ENCODE measurements at regions not wholly inside any gene's neighbourhood (a gene's known extent, or its start where the extent isn't known, plus 50 kb on each side); places are given as distances from the start of the nearest gene placed in this dataset.

DNA sequence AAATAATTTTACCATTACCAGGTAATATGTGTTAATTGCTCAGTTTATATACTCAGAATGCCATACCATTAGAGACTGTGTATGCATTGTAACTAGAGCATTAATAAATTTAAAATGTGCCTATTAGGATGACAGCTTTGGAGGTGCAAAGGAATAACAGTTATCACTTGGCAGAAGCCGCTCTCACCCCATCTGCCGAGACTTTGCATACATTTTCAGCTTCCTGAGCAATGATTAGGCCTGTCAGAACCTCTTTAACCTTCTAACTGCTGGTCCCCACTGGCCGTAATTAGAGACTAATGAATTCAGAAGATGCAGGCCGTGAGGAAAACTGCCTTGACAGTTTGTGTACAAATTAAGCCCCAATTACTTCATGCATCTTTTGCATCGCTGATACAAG lies 158.0 kb upstream of the PROX1 start:
- TF ChIP-seq, protein P1, sequence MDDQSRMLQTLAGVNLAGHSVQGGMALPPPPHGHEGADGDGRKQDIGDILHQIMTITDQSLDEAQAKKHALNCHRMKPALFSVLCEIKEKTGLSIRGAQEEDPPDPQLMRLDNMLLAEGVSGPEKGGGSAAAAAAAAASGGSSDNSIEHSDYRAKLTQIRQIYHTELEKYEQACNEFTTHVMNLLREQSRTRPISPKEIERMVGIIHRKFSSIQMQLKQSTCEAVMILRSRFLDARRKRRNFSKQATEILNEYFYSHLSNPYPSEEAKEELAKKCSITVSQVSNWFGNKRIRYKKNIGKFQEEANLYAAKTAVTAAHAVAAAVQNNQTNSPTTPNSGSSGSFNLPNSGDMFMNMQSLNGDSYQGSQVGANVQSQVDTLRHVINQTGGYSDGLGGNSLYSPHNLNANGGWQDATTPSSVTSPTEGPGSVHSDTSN (IDR thresholded peaks at IDR 0.05): no peak
- TF ChIP-seq, protein P2, sequence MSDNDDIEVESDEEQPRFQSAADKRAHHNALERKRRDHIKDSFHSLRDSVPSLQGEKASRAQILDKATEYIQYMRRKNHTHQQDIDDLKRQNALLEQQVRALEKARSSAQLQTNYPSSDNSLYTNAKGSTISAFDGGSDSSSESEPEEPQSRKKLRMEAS (IDR thresholded peaks at IDR 0.05; ENCODE audit: low read depth): no peak
- TF ChIP-seq, protein P3, sequence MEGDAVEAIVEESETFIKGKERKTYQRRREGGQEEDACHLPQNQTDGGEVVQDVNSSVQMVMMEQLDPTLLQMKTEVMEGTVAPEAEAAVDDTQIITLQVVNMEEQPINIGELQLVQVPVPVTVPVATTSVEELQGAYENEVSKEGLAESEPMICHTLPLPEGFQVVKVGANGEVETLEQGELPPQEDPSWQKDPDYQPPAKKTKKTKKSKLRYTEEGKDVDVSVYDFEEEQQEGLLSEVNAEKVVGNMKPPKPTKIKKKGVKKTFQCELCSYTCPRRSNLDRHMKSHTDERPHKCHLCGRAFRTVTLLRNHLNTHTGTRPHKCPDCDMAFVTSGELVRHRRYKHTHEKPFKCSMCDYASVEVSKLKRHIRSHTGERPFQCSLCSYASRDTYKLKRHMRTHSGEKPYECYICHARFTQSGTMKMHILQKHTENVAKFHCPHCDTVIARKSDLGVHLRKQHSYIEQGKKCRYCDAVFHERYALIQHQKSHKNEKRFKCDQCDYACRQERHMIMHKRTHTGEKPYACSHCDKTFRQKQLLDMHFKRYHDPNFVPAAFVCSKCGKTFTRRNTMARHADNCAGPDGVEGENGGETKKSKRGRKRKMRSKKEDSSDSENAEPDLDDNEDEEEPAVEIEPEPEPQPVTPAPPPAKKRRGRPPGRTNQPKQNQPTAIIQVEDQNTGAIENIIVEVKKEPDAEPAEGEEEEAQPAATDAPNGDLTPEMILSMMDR (IDR thresholded peaks at IDR 0.05): no peak
- TF ChIP-seq TCF12 (IDR thresholded peaks at IDR 0.05) (no peak), RFX5 (IDR thresholded peaks at IDR 0.05; ENCODE audit: low read length) (no peak), TEAD4 (IDR thresholded peaks at IDR 0.05; ENCODE audit: borderline replicate concordance, insufficient read depth) (no peak), EP300 (IDR thresholded peaks at IDR 0.05; ENCODE audit: borderline replicate concordance in 1 of 2, low read depth in 1 of 2, low read length in 1 of 2) (no peak), RXRA (IDR thresholded peaks at IDR 0.05; ENCODE audit: borderline replicate concordance, low read depth) (no peak), POLR2AphosphoS5 (IDR thresholded peaks at IDR 0.05; ENCODE audit: low read depth, low read length) (no peak)
- no peaks in the 10 kb centered on the region for H3K9me2 ChIP-seq
- no peak overlapping the region for H3K9ac ChIP-seq
- no peaks in the 10 kb centered on the region for H3F3A ChIP-seq (replicated peaks; ENCODE audit: insufficient read depth)
- 0 out of 2 replicates have a peak, but pooled peaks cover 5% of the 10 kb centered on the region for H3K9me3 ChIP-seq
- WGBS (ENCODE audit: low lambda C conversion rate): 36% methylated on average over 5 of the region's 5 CpGs
- H3K27ac ChIP-seq (ENCODE audit: low read depth in 2 of 2, low read length in 1 of 2): no peak overlapping the region
- no peaks in the 10 kb centered on the region for H4K20me1 ChIP-seq (ENCODE audit: insufficient read depth)
- no peaks in the 10 kb centered on the region for H3K27me3 ChIP-seq (ENCODE audit: insufficient read depth)
- no peak overlapping the region for H2AFZ ChIP-seq (ENCODE audit: low read depth)
- H3K36me3 ChIP-seq (replicated peaks in 1 of 2; ENCODE audit: control insufficient read depth in 1 of 2, insufficient read depth in 2 of 2, low read length in 1 of 2): no peaks in the 10 kb centered on the region
- no peak overlapping the region for H3K4me2 ChIP-seq
- ChIA-PET CTCF (no interaction called here), POLR2A (no interaction called here)
- no peak for DNase-seq
- H3K4me1 ChIP-seq (ENCODE audit: control insufficient read depth in 1 of 2, insufficient read depth in 2 of 2, low read depth in 1 of 2, low read length in 1 of 2): no peaks in the 10 kb centered on the region
- H3K79me2 ChIP-seq (ENCODE audit: insufficient read depth): no peaks in the 10 kb centered on the region
- H3K4me3 ChIP-seq (ENCODE audit: low read depth in 2 of 2, low read length in 1 of 2): no peak overlapping the region

DNA sequence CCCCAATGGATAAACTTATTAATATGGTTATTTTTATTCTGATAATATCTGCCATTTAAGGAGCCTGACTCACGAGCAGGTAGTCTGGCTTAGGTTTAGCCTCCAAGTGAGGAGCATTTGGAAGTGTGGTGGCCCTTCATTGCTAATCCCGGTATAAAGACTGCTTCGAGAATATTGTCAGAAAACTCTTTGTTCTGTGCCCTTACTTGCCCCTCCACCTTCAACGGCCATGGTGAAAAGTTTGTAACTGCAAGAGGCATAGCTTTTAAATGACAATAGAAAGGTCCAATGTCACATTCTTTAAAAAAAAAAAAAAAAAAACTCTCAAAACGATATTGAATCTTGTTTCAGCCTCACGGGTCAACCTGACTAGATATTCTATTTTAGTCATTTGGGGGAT lies 157.4 kb upstream of the PROX1 start:
- no peaks in the 10 kb centered on the region for H3K4me1 ChIP-seq (ENCODE audit: control insufficient read depth in 1 of 2, insufficient read depth in 2 of 2, low read depth in 1 of 2, low read length in 1 of 2)
- ChIA-PET POLR2A (no interaction called here), CTCF (no interaction called here)
- H3K79me2 ChIP-seq (ENCODE audit: insufficient read depth): no peaks in the 10 kb centered on the region
- no peak overlapping the region for H3K27ac ChIP-seq (ENCODE audit: low read depth in 2 of 2, low read length in 1 of 2)
- H3K27me3 ChIP-seq (ENCODE audit: insufficient read depth): no peaks in the 10 kb centered on the region
- 16% methylated on average over 6 of the region's 6 CpGs for WGBS (ENCODE audit: low lambda C conversion rate)
- H3K36me3 ChIP-seq (replicated peaks in 1 of 2; ENCODE audit: control insufficient read depth in 1 of 2, insufficient read depth in 2 of 2, low read length in 1 of 2): no peaks in the 10 kb centered on the region
- no peak overlapping the region for H2AFZ ChIP-seq (ENCODE audit: low read depth)
- DNase-seq: no peak
- no peaks in the 10 kb centered on the region for H4K20me1 ChIP-seq (ENCODE audit: insufficient read depth)
- H3K4me3 ChIP-seq (ENCODE audit: low read depth in 2 of 2, low read length in 1 of 2): no peak overlapping the region
- no peaks in the 10 kb centered on the region for H3F3A ChIP-seq (replicated peaks; ENCODE audit: insufficient read depth)
- H3K9me2 ChIP-seq: no peaks in the 10 kb centered on the region
- H3K9me3 ChIP-seq: 0 out of 2 replicates have a peak, but pooled peaks cover 5% of the 10 kb centered on the region
- no peak overlapping the region for H3K9ac ChIP-seq
- no peak overlapping the region for H3K4me2 ChIP-seq
- TF ChIP-seq RXRA (IDR thresholded peaks at IDR 0.05; ENCODE audit: borderline replicate concordance, low read depth) (no peak), MEF2A (IDR thresholded peaks at IDR 0.05; ENCODE audit: borderline replicate concordance, low read depth) (no peak), SMC3 (IDR thresholded peaks at IDR 0.05; ENCODE audit: low read depth, low read length) (no peak)
- TF ChIP-seq, protein P4, sequence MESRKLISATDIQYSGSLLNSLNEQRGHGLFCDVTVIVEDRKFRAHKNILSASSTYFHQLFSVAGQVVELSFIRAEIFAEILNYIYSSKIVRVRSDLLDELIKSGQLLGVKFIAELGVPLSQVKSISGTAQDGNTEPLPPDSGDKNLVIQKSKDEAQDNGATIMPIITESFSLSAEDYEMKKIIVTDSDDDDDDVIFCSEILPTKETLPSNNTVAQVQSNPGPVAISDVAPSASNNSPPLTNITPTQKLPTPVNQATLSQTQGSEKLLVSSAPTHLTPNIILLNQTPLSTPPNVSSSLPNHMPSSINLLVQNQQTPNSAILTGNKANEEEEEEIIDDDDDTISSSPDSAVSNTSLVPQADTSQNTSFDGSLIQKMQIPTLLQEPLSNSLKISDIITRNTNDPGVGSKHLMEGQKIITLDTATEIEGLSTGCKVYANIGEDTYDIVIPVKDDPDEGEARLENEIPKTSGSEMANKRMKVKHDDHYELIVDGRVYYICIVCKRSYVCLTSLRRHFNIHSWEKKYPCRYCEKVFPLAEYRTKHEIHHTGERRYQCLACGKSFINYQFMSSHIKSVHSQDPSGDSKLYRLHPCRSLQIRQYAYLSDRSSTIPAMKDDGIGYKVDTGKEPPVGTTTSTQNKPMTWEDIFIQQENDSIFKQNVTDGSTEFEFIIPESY (IDR thresholded peaks at IDR 0.05; ENCODE audit: borderline replicate concordance, low read depth): no peak
- TF ChIP-seq, protein P1 (IDR thresholded peaks at IDR 0.05): no peak
- TF ChIP-seq, protein P5, sequence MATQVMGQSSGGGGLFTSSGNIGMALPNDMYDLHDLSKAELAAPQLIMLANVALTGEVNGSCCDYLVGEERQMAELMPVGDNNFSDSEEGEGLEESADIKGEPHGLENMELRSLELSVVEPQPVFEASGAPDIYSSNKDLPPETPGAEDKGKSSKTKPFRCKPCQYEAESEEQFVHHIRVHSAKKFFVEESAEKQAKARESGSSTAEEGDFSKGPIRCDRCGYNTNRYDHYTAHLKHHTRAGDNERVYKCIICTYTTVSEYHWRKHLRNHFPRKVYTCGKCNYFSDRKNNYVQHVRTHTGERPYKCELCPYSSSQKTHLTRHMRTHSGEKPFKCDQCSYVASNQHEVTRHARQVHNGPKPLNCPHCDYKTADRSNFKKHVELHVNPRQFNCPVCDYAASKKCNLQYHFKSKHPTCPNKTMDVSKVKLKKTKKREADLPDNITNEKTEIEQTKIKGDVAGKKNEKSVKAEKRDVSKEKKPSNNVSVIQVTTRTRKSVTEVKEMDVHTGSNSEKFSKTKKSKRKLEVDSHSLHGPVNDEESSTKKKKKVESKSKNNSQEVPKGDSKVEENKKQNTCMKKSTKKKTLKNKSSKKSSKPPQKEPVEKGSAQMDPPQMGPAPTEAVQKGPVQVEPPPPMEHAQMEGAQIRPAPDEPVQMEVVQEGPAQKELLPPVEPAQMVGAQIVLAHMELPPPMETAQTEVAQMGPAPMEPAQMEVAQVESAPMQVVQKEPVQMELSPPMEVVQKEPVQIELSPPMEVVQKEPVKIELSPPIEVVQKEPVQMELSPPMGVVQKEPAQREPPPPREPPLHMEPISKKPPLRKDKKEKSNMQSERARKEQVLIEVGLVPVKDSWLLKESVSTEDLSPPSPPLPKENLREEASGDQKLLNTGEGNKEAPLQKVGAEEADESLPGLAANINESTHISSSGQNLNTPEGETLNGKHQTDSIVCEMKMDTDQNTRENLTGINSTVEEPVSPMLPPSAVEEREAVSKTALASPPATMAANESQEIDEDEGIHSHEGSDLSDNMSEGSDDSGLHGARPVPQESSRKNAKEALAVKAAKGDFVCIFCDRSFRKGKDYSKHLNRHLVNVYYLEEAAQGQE (IDR thresholded peaks at IDR 0.05; ENCODE audit: low read depth, low read length): no peak
- TF ChIP-seq, protein P6, sequence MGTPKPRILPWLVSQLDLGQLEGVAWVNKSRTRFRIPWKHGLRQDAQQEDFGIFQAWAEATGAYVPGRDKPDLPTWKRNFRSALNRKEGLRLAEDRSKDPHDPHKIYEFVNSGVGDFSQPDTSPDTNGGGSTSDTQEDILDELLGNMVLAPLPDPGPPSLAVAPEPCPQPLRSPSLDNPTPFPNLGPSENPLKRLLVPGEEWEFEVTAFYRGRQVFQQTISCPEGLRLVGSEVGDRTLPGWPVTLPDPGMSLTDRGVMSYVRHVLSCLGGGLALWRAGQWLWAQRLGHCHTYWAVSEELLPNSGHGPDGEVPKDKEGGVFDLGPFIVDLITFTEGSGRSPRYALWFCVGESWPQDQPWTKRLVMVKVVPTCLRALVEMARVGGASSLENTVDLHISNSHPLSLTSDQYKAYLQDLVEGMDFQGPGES (IDR thresholded peaks at IDR 0.05; ENCODE audit: low read depth, low read length): no peak

Measured in SK-N-SH (cell line).